HepG2 (cell line): ENCODE measurements at regions not wholly inside any gene's neighbourhood (a gene's known extent, or its start where the extent isn't known, plus 50 kb on each side); places are given as distances from the start of the nearest gene placed in this dataset.

Experiments used
- ATAC-seq: fragments of 200-7000 bp; cut with Tn5 transposase; 3 replicates; pipeline ENCODE4 v1.9.1; 2020; ENCODE audit warnings: mild to moderate bottlenecking, moderate library complexity
- BruUV-seq: library from RNA; stranded (reverse); fragments of 400-500 nt; replicated peaks from 2 replicates; lab custom pipeline; 2021; lab: Mats Ljungman, UMichigan
- CTCF ChIA-PET: fragments of 300-600 bp; formaldehyde crosslinking; extraction: SDS; loops from one replicate; lab custom pipeline; 2021; ENCODE audit warnings: low total read pairs, inconsistent platforms, low intra/inter-chr PET ratio; lab: Yijun Ruan, JAX
- POLR2A ChIA-PET: fragments of 350-600 bp; sonication (Branson Sonifier 250); formaldehyde crosslinking; loops from one replicate; lab custom pipeline; 2020; ENCODE audit warnings: antibody characterized with exemption, inconsistent platforms; lab: Yijun Ruan, JAX
- DNase-seq: peaks from one replicate; pipeline ENCODE4 v3.0.0-alpha.2; 2015; ENCODE audit warnings: low spot score
- FAIRE-seq: peaks from 3 replicates; lab custom pipeline; 2011; peaks lifted over from hg19 to GRCh38; lab: Jason Lieb, UNC
- H2AFZ ChIP-seq: one replicate; pipeline ENCODE4 v1.6.1; 2011; ENCODE audit warnings: low read length, inconsistent platforms
- H3K27ac ChIP-seq: fragments of 300-600 bp; 3 replicates; pipeline ENCODE4 v1.8.0; 2011; ENCODE audit warnings: mixed run types, mild to moderate bottlenecking, mixed read lengths, low read length, inconsistent platforms; ENCODE audit not compliant: insufficient read depth; ENCODE audit errors: extremely low read length
- H3K27me3 ChIP-seq, 2 experiments: fragments of 200-600 bp in 1 of 2; 2 replicates in 1 of 2; 3 replicates in 1 of 2; pipeline versions ENCODE4 v1.6.0 to v1.8.0; 2011; ENCODE audit warnings: low read length in 2 of 2, mild to moderate bottlenecking in 2 of 2, moderate library complexity in 2 of 2, inconsistent platforms in 1 of 2; ENCODE audit not compliant: insufficient read depth in 2 of 2, control insufficient read depth in 1 of 2
- H3K36me3 ChIP-seq, 2 experiments: fragments of 200-600 bp in 1 of 2; replicated peaks in 1 of 2; 2 replicates in 1 of 2; 3 replicates in 1 of 2; pipeline versions ENCODE4 v1.5.1 to v1.8.0; 2011; ENCODE audit warnings: low read length in 2 of 2, inconsistent platforms in 1 of 2; ENCODE audit not compliant: insufficient read depth in 2 of 2, control insufficient read depth in 1 of 2
- H3K4me1 ChIP-seq: 2 replicates; pipeline ENCODE4 v1.5.1; 2012; ENCODE audit warnings: low read length, inconsistent platforms; ENCODE audit not compliant: insufficient read depth
- H3K4me2 ChIP-seq: 2 replicates; pipeline ENCODE4 v1.6.0; 2011; ENCODE audit warnings: low read depth, low read length, inconsistent platforms
- H3K4me3 ChIP-seq, 3 experiments: fragments of 200-600 bp in 1 of 3; sonication (generic), shearing (Covaris generic) in 1 of 3; replicated peaks in 1 of 3; 2 replicates each; pipeline ENCODE4 v1.5.1; 2011 to 2016; ENCODE audit warnings: low read length in 3 of 3, inconsistent platforms in 2 of 3, low read depth in 2 of 3, mild to moderate bottlenecking in 2 of 3, control low read depth in 1 of 3, mixed read lengths in 1 of 3; ENCODE audit not compliant: insufficient read depth in 1 of 3
- H3K79me2 ChIP-seq: one replicate; pipeline ENCODE4 v1.6.1; 2011; ENCODE audit warnings: low read length, inconsistent platforms; ENCODE audit not compliant: insufficient read depth
- H3K9ac ChIP-seq: 2 replicates; pipeline ENCODE4 v1.6.0; 2011; ENCODE audit warnings: mild to moderate bottlenecking, low read depth, low read length, inconsistent platforms; ENCODE audit not compliant: insufficient read depth
- H3K9me3 ChIP-seq: 2 replicates; pipeline ENCODE4 v1.5.1; 2012; ENCODE audit warnings: mild to moderate bottlenecking, low read length
- H4K20me1 ChIP-seq: 2 replicates; pipeline ENCODE4 v1.6.0; 2011; ENCODE audit warnings: inconsistent platforms, mild to moderate bottlenecking, low read length, moderate library complexity; ENCODE audit not compliant: insufficient read depth
- ETV5 ChIP-seq: IDR thresholded peaks from 2 replicates; pipeline ENCODE4 v1.6.1; 2018; ENCODE audit warnings: missing biosample characterization, missing genetic modification reagents, inconsistent platforms, borderline replicate concordance
- FOXO1 ChIP-seq: sonication (generic); formaldehyde crosslinking; IDR thresholded peaks from 2 replicates; pipeline ENCODE4 v1.4.0; 2020; ENCODE audit warnings: missing genetic modification reagents
- MNT ChIP-seq: fragments of 450-650 bp; IDR thresholded peaks from 2 replicates; pipeline ENCODE4 v1.6.1; 2016
- NCOA1 ChIP-seq: sonication (generic); formaldehyde crosslinking; IDR thresholded peaks from 2 replicates; pipeline ENCODE4 v1.9.0; 2021; ENCODE audit warnings: missing genetic modification reagents
- PAF1 ChIP-seq: IDR thresholded peaks from 2 replicates; pipeline ENCODE4 v1.6.1; 2016; ENCODE audit warnings: missing genetic modification reagents, missing compliant biosample characterization
- TP53 ChIP-seq: sonication (generic); formaldehyde crosslinking; conservative IDR thresholded peaks from 2 replicates; pipeline ENCODE4 v1.4.0; 2020; ENCODE audit warnings: missing genetic modification reagents
- ZNF510 ChIP-seq: sonication (generic); formaldehyde crosslinking; IDR thresholded peaks from 2 replicates; pipeline ENCODE4 v1.4.0; 2020; ENCODE audit warnings: low read depth, mild to moderate bottlenecking, missing genetic modification reagents
- ZNF670 ChIP-seq: sonication (generic); formaldehyde crosslinking; IDR thresholded peaks from 2 replicates; pipeline ENCODE4 v1.8.0; 2022; ENCODE audit warnings: mild to moderate bottlenecking, missing genetic modification reagents, borderline replicate concordance
- ZNF784 ChIP-seq: sonication (generic); formaldehyde crosslinking; IDR thresholded peaks from 2 replicates; pipeline ENCODE4 v1.5.1; 2020; ENCODE audit warnings: missing genetic modification reagents, mild to moderate bottlenecking, borderline replicate concordance
- ZNF850 ChIP-seq: sonication (generic); formaldehyde crosslinking; conservative IDR thresholded peaks from 2 replicates; pipeline ENCODE4 v1.9.0; 2021; ENCODE audit warnings: mild to moderate bottlenecking, missing genetic modification reagents
- WGBS: methylation state at CpG from one replicate; pipeline ENCODE4 v1.1.6; 2017; ENCODE audit warnings: low lambda C conversion rate; 5-methylcytosine and 5-hydroxymethylcytosine counted together
- in situ Hi-C: cut with HindIII; loops from 2 replicates; pipeline ENCODE4 v1.10.0; 2017; ENCODE audit warnings: low pct_unique_long_range_greater_than_20kb; ENCODE audit not compliant: extremely low pct_ligation_motif_present
- intact Hi-C: fragments of 100-400 bp; cut with micrococcal nuclease; formaldehyde crosslinking; loops from one replicate; pipeline ENCODE4 v1.10.0; 2022; ENCODE audit not compliant: unreplicated experiment
- TF ChIP-seq, protein P1 (sequence below): sonication (generic); formaldehyde crosslinking; IDR thresholded peaks from 2 replicates; pipeline ENCODE4 v1.4.0; 2020; ENCODE audit warnings: missing genetic modification reagents

GRCh38 chr7:121572615-121573014 lies 176.5 kb upstream of the FAM3C start (continued):
- TF ChIP-seq ZNF784 (CRISPR knock-in tag) = no peak
- no peak for TF ChIP-seq ZNF670 (CRISPR knock-in tag)
- TF ChIP-seq MNT = no peak
- TF ChIP-seq ZNF850 (CRISPR knock-in tag) = no peak
- TF ChIP-seq FOXO1 = no peak
- no peak for TF ChIP-seq NCOA1
- TF ChIP-seq, all 625 proteins: peak for 0

- TF ChIP-seq ZNF510 (CRISPR knock-in tag) (no peak), ETV5 (CRISPR knock-in tag) (no peak), TP53 (CRISPR knock-in tag) (no peak), PAF1 (CRISPR knock-in tag) (no peak)
- TF ChIP-seq, protein P1, sequence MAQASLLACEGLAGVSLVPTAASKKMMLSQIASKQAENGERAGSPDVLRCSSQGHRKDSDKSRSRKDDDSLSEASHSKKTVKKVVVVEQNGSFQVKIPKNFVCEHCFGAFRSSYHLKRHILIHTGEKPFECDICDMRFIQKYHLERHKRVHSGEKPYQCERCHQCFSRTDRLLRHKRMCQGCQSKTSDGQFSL (CRISPR knock-in tag) = no peak
- no TSS peak for BruUV-seq
- Histone ChIP-seq H2AFZ (no peak overlapping the region), H3K27ac (no peak overlapping the region), H3K36me3 (no peaks in the 10 kb centered on the region), H4K20me1 (no peaks in the 10 kb centered on the region), H3K79me2 (no peaks in the 10 kb centered on the region), H3K9me3 (no peaks in the 10 kb centered on the region), H3K4me1 (no peaks in the 10 kb centered on the region), H3K4me2 (no peak overlapping the region), H3K4me3 (no peak overlapping the region), H3K9ac (no peak overlapping the region), H3K27me3 (no peaks in the 10 kb centered on the region)
- ChIA-PET POLR2A (no interaction called here), CTCF (no interaction called here)
- DNase-seq (no peak), ATAC-seq (no peak), FAIRE-seq (no peak)
- intact Hi-C loops (no loop called here), in situ Hi-C loops (no loop called here)
- 7% methylated on average over 3 of the region's 3 CpGs for WGBS
Observed at GRCh38 chr7:121570365-121570764, 174.3 kb upstream of the FAM3C start.
